ENCODE measurements at regions not wholly inside any gene's neighbourhood (a gene's known extent, or its start where the extent isn't known, plus 50 kb on each side); places are given as distances from the start of the nearest gene placed in this dataset.

- H3K36me3 Mint-ChIP-seq = no peaks in the 10 kb centered on the region
- DNase-seq = no peak
- peaks cover 0 to 3% (median 0%) of the 10 kb centered on the region in 7 donors for H3K9me3 Mint-ChIP-seq
- no peak overlapping the region for H3K4me3 Mint-ChIP-seq
- H3K27ac Mint-ChIP-seq = no peak overlapping the region
- no peaks in the 10 kb centered on the region for H3K4me1 Mint-ChIP-seq
- no peak for ATAC-seq (ENCODE audit: low read depth in 2 of 2)
- H3K27me3 Mint-ChIP-seq = peaks cover 0 to 6% (median 0%) of the 10 kb centered on the region in 3 donors
Observed at GRCh38 chr2:65881592-65881991, 449.2 kb upstream of the SPRED2 start.

GRCh38 chr2:65880436-65880835, 448.0 kb upstream of the SPRED2 start:
- no peaks in the 10 kb centered on the region for H3K9me3 Mint-ChIP-seq
- no peak overlapping the region for H3K4me3 Mint-ChIP-seq
- peaks cover 0 to 6% (median 0%) of the 10 kb centered on the region in 3 donors for H3K27me3 Mint-ChIP-seq
- no peak overlapping the region for H3K27ac Mint-ChIP-seq
- H3K4me1 Mint-ChIP-seq = no peaks in the 10 kb centered on the region
- no peak for DNase-seq
- ATAC-seq (ENCODE audit: low read depth in 2 of 2) = no peak
- H3K36me3 Mint-ChIP-seq = no peaks in the 10 kb centered on the region

- Mint-ChIP-seq H3K36me3 (no peaks in the 10 kb centered on the region), H3K27me3 (peaks cover 0 to 5% (median 3%) of the 10 kb centered on the region in 3 donors), H3K4me1 (no peaks in the 10 kb centered on the region), H3K27ac (no peak overlapping the region), H3K4me3 (no peak overlapping the region), H3K9me3 (no peaks in the 10 kb centered on the region)
- no peak for DNase-seq
- ATAC-seq (ENCODE audit: low read depth in 2 of 2) = no peak
Observed at GRCh38 chr2:65878011-65878340, 445.6 kb upstream of the SPRED2 start.

GRCh38 chr2:65877331-65878010, 445.1 kb upstream of the SPRED2 start:
- Mint-ChIP-seq H3K4me3 (no peak overlapping the region), H3K9me3 (no peaks in the 10 kb centered on the region), H3K36me3 (no peaks in the 10 kb centered on the region), H3K4me1 (no peaks in the 10 kb centered on the region), H3K27ac (no peak overlapping the region), H3K27me3 (peaks cover 0 to 5% (median 3%) of the 10 kb centered on the region in 3 donors)
- DNase-seq = no peak
- ATAC-seq (ENCODE audit: low read depth in 2 of 2) = no peak

GRCh38 chr2:65876114-65876513, 443.7 kb upstream of the SPRED2 start:
- Mint-ChIP-seq H3K9me3 (no peaks in the 10 kb centered on the region), H3K4me3 (no peak overlapping the region), H3K36me3 (no peaks in the 10 kb centered on the region), H3K27ac (no peak overlapping the region), H3K27me3 (peaks cover 0 to 5% (median 3%) of the 10 kb centered on the region in 3 donors), H3K4me1 (no peaks in the 10 kb centered on the region)
- DNase-seq = no peak
- ATAC-seq (ENCODE audit: low read depth in 2 of 2) = no peak

- ATAC-seq (ENCODE audit: low read depth in 2 of 2) (no peak), DNase-seq (no peak)
- Mint-ChIP-seq H3K9me3 (no peaks in the 10 kb centered on the region), H3K4me3 (no peak overlapping the region), H3K27ac (no peak overlapping the region), H3K36me3 (no peaks in the 10 kb centered on the region), H3K4me1 (no peaks in the 10 kb centered on the region), H3K27me3 (peaks cover 5 to 34% (median 13%) of the 10 kb centered on the region in 3 donors)
Observed at GRCh38 chr2:65870826-65871225, 438.4 kb upstream of the SPRED2 start.

GRCh38 chr2:65869296-65869695, 436.9 kb upstream of the SPRED2 start:
- Mint-ChIP-seq H3K9me3 (no peaks in the 10 kb centered on the region), H3K4me1 (no peaks in the 10 kb centered on the region), H3K36me3 (no peaks in the 10 kb centered on the region), H3K4me3 (no peak overlapping the region), H3K27me3 (peaks cover 5 to 29% (median 10%) of the 10 kb centered on the region in 3 donors), H3K27ac (no peak overlapping the region)
- ATAC-seq (ENCODE audit: low read depth in 2 of 2) = no peak
- no peak for DNase-seq

- Mint-ChIP-seq H3K4me3 (no peak overlapping the region), H3K36me3 (no peaks in the 10 kb centered on the region), H3K27me3 (peaks cover 5 to 29% (median 10%) of the 10 kb centered on the region in 3 donors), H3K27ac (no peak overlapping the region), H3K4me1 (no peaks in the 10 kb centered on the region), H3K9me3 (no peaks in the 10 kb centered on the region)
- DNase-seq (no peak), ATAC-seq (ENCODE audit: low read depth in 2 of 2) (no peak)
Observed at GRCh38 chr2:65868177-65868576, 435.8 kb upstream of the SPRED2 start.

GRCh38 chr2:65867446-65867845, 435.0 kb upstream of the SPRED2 start:
- Mint-ChIP-seq H3K27me3 (peaks cover 5 to 29% (median 10%) of the 10 kb centered on the region in 3 donors), H3K4me3 (no peak overlapping the region), H3K36me3 (no peaks in the 10 kb centered on the region), H3K9me3 (no peaks in the 10 kb centered on the region), H3K27ac (no peak overlapping the region), H3K4me1 (no peaks in the 10 kb centered on the region)
- ATAC-seq (ENCODE audit: low read depth in 2 of 2) (no peak), DNase-seq (no peak)

- Mint-ChIP-seq H3K27me3 (peaks cover 5 to 29% (median 10%) of the 10 kb centered on the region in 3 donors), H3K36me3 (no peaks in the 10 kb centered on the region), H3K4me1 (no peaks in the 10 kb centered on the region), H3K9me3 (no peaks in the 10 kb centered on the region), H3K4me3 (no peak overlapping the region), H3K27ac (no peak overlapping the region)
- ATAC-seq (ENCODE audit: low read depth in 2 of 2) = no peak
- DNase-seq = no peak
Observed at GRCh38 chr2:65866148-65866547, 433.7 kb upstream of the SPRED2 start.

- no peaks in the 10 kb centered on the region for H3K4me1 Mint-ChIP-seq
- H3K9me3 Mint-ChIP-seq = no peaks in the 10 kb centered on the region
- DNase-seq = no peak
- H3K27ac Mint-ChIP-seq = no peak overlapping the region
- H3K4me3 Mint-ChIP-seq = no peak overlapping the region
- peaks cover 5 to 24% (median 6%) of the 10 kb centered on the region in 3 donors for H3K27me3 Mint-ChIP-seq
- ATAC-seq (ENCODE audit: low read depth in 2 of 2) = no peak
- no peaks in the 10 kb centered on the region for H3K36me3 Mint-ChIP-seq
Observed at GRCh38 chr2:65864619-65865018, 432.2 kb upstream of the SPRED2 start.

GRCh38 chr2:65863713-65864112, 431.3 kb upstream of the SPRED2 start:
- H3K4me3 Mint-ChIP-seq = no peak overlapping the region
- no peak for ATAC-seq (ENCODE audit: low read depth in 2 of 2)
- peaks cover 4 to 20% (median 5%) of the 10 kb centered on the region in 3 donors for H3K27me3 Mint-ChIP-seq
- no peak for DNase-seq
- H3K27ac Mint-ChIP-seq = no peak overlapping the region
- H3K9me3 Mint-ChIP-seq = no peaks in the 10 kb centered on the region
- no peaks in the 10 kb centered on the region for H3K36me3 Mint-ChIP-seq
- H3K4me1 Mint-ChIP-seq = no peaks in the 10 kb centered on the region

GRCh38 chr2:65856928-65857327, 424.5 kb upstream of the SPRED2 start:
- no peak overlapping the region for H3K4me3 Mint-ChIP-seq
- no peak for DNase-seq
- no peaks in the 10 kb centered on the region for H3K36me3 Mint-ChIP-seq
- no peak for ATAC-seq (ENCODE audit: low read depth in 2 of 2)
- H3K27me3 Mint-ChIP-seq = peaks cover 0 to 8% (median 4%) of the 10 kb centered on the region in 3 donors
- H3K4me1 Mint-ChIP-seq = no peaks in the 10 kb centered on the region
- no peak overlapping the region for H3K27ac Mint-ChIP-seq
- H3K9me3 Mint-ChIP-seq = no peaks in the 10 kb centered on the region

- H3K4me1 Mint-ChIP-seq = no peaks in the 10 kb centered on the region
- DNase-seq = no peak
- H3K27me3 Mint-ChIP-seq = peaks cover 0 to 12% (median 4%) of the 10 kb centered on the region in 3 donors
- no peaks in the 10 kb centered on the region for H3K9me3 Mint-ChIP-seq
- no peak overlapping the region for H3K27ac Mint-ChIP-seq
- ATAC-seq (ENCODE audit: low read depth in 2 of 2) = no peak
- H3K4me3 Mint-ChIP-seq = no peak overlapping the region
- no peaks in the 10 kb centered on the region for H3K36me3 Mint-ChIP-seq
Observed at GRCh38 chr2:65856423-65856822, 424.0 kb upstream of the SPRED2 start.

- no peak overlapping the region for H3K4me3 Mint-ChIP-seq
- H3K36me3 Mint-ChIP-seq = no peaks in the 10 kb centered on the region
- ATAC-seq (ENCODE audit: low read depth in 2 of 2) (no peak), DNase-seq (no peak)
- H3K9me3 Mint-ChIP-seq = peaks cover 0 to 2% (median 0%) of the 10 kb centered on the region in 7 donors
- peaks cover 4 to 25% (median 5%) of the 10 kb centered on the region in 3 donors for H3K27me3 Mint-ChIP-seq
- no peak overlapping the region for H3K27ac Mint-ChIP-seq
- H3K4me1 Mint-ChIP-seq = no peaks in the 10 kb centered on the region
Observed at GRCh38 chr2:65850695-65851094, 418.3 kb upstream of the SPRED2 start.

All from naive B cell (primary cell).